H1 (cell line): ENCODE measurements at regions not wholly inside any gene's neighbourhood (a gene's known extent, or its start where the extent isn't known, plus 50 kb on each side); places are given as distances from the start of the nearest gene placed in this dataset.

Source experiments
- CTCF ChIA-PET: fragments of 300-600 bp; sonication (Branson Sonifier 250); formaldehyde crosslinking; loops from one replicate; lab custom pipeline; 2021; ENCODE audit not compliant: partially characterized antibody; lab: Charles Lee
- POLR2A ChIA-PET: fragments of 300-600 bp; sonication (Branson Sonifier 250); formaldehyde crosslinking; loops from one replicate; lab custom pipeline; 2021; ENCODE audit warnings: inconsistent platforms; ENCODE audit not compliant: partially characterized antibody; lab: Charles Lee
- DNase-seq, 2 experiments: peaks; one replicate each; pipeline versions ENCODE4 v3.0.0 to v3.0.0-alpha.2; 2010 to 2022; ENCODE audit warnings: low spot score in 2 of 2, low read depth in 1 of 2, mixed read lengths in 1 of 2
- FAIRE-seq: peaks from 2 replicates; lab custom pipeline; 2011; peaks lifted over from hg19 to GRCh38; lab: Jason Lieb, UNC
- H2AFZ ChIP-seq: 2 replicates; pipeline ENCODE4 v1.8.1; 2012; ENCODE audit warnings: low read length, inconsistent platforms
- H2AK5ac ChIP-seq: 2 replicates; pipeline ENCODE4 v1.6.1; 2013; ENCODE audit warnings: low read depth, low read length
- H2BK120ac ChIP-seq: replicated peaks from 2 replicates; pipeline ENCODE3; 2013; ENCODE audit warnings: low read depth, low read length, inconsistent platforms
- H2BK12ac ChIP-seq: 2 replicates; pipeline ENCODE4 v1.6.1; 2013; ENCODE audit warnings: low read depth, low read length
- H2BK15ac ChIP-seq: 2 replicates; pipeline ENCODE4 v1.6.1; 2013; ENCODE audit warnings: low read length
- H2BK20ac ChIP-seq: 2 replicates; pipeline ENCODE4 v1.6.1; 2013; ENCODE audit warnings: low read length
- H2BK5ac ChIP-seq: 2 replicates; pipeline ENCODE4 v1.6.1; 2013; ENCODE audit warnings: low read depth, low read length
- H3K14ac ChIP-seq: 2 replicates; pipeline ENCODE4 v1.6.1; 2013; ENCODE audit warnings: inconsistent platforms; ENCODE audit not compliant: insufficient read length
- H3K18ac ChIP-seq: 2 replicates; pipeline ENCODE4 v1.6.1; 2013; ENCODE audit warnings: low read length; ENCODE audit errors: extremely low read depth
- H3K23ac ChIP-seq: 2 replicates; pipeline ENCODE4 v1.6.1; 2013; ENCODE audit warnings: inconsistent platforms; ENCODE audit not compliant: insufficient read length
- H3K23me2 ChIP-seq: 2 replicates; pipeline ENCODE4 v1.6.1; 2013; ENCODE audit warnings: low read depth, low read length
- H3K27ac ChIP-seq: 2 replicates; pipeline ENCODE4 v1.6.1; 2011; ENCODE audit warnings: low read depth, low read length, inconsistent platforms
- H3K27me3 ChIP-seq, 4 experiments: replicated peaks in 1 of 4; 1 replicate in 1 of 4; 2 replicates in 3 of 4; pipeline versions ENCODE4 v1.6.1 to v1.8.1; 2011 to 2013; ENCODE audit warnings: low read length in 3 of 4, mild to moderate bottlenecking in 3 of 4, inconsistent platforms in 2 of 4, mixed read lengths in 2 of 4, moderate library complexity in 1 of 4; ENCODE audit not compliant: control insufficient read depth in 3 of 4, insufficient read depth in 3 of 4; ENCODE audit errors: extremely low read depth in 1 of 4
- H3K36me3 ChIP-seq, 4 experiments: 2 replicates each; pipeline versions ENCODE4 v1.6.1 to v1.8.1; 2011 to 2013; ENCODE audit warnings: mild to moderate bottlenecking in 4 of 4, low read length in 3 of 4, moderate library complexity in 2 of 4, control low read depth in 1 of 4, inconsistent platforms in 1 of 4; ENCODE audit not compliant: insufficient read depth in 4 of 4, control insufficient read depth in 2 of 4
- H3K4ac ChIP-seq: replicated peaks from 2 replicates; pipeline ENCODE3; 2013; ENCODE audit warnings: low read length, low read depth, mixed read lengths, inconsistent platforms; ENCODE audit not compliant: insufficient read length
- H3K4me1 ChIP-seq, 4 experiments: replicated peaks in 1 of 4; 1 replicate in 1 of 4; 2 replicates in 3 of 4; pipeline versions ENCODE4 v1.6.1 to v1.8.1; 2011 to 2013; ENCODE audit warnings: low read length in 3 of 4, inconsistent platforms in 2 of 4, mixed read lengths in 1 of 4; ENCODE audit not compliant: insufficient read depth in 4 of 4, control insufficient read depth in 3 of 4
- H3K4me2 ChIP-seq, 2 experiments: 2 replicates each; pipeline versions ENCODE4 v1.6.1 to v1.8.1; 2011 to 2013; ENCODE audit warnings: low read depth in 2 of 2, low read length in 2 of 2, control low read depth in 1 of 2, inconsistent platforms in 1 of 2, mild to moderate bottlenecking in 1 of 2; ENCODE audit not compliant: insufficient read depth in 1 of 2
- H3K4me3 ChIP-seq, 4 experiments: fragments of 200-600, 300-600 bp in 1 of 4; sonication (generic), shearing (Covaris generic), sonication (Bioruptor Twin) in 1 of 4; 2 replicates each; pipeline versions ENCODE4 v1.5.1 to v1.8.1; 2011 to 2016; ENCODE audit warnings: low read length in 4 of 4, low read depth in 3 of 4, control low read depth in 2 of 4, inconsistent platforms in 2 of 4, mild to moderate bottlenecking in 2 of 4, mixed read lengths in 1 of 4, moderate library complexity in 1 of 4; ENCODE audit not compliant: insufficient read depth in 2 of 4; ENCODE audit errors: extremely low read depth in 1 of 4
- H3K56ac ChIP-seq: replicated peaks from 2 replicates; pipeline ENCODE3; 2013; ENCODE audit warnings: low read depth, mild to moderate bottlenecking, mixed read lengths, low read length, inconsistent platforms; ENCODE audit not compliant: insufficient read length
- H3K79me1 ChIP-seq: 2 replicates; pipeline ENCODE4 v1.6.1; 2013; ENCODE audit warnings: low read depth, low read length, control low read depth
- H3K79me2 ChIP-seq, 2 experiments: 2 replicates each; pipeline versions ENCODE4 v1.6.1 to v1.8.1; 2012 to 2013; ENCODE audit warnings: low read length in 2 of 2, mild to moderate bottlenecking in 2 of 2, inconsistent platforms in 1 of 2; ENCODE audit not compliant: insufficient read depth in 2 of 2, control insufficient read depth in 1 of 2
- H3K9ac ChIP-seq, 4 experiments: replicated peaks in 1 of 4; 1 replicate in 1 of 4; 2 replicates in 3 of 4; pipeline versions ENCODE4 v1.6.1 to v1.8.1; 2011 to 2013; ENCODE audit warnings: low read depth in 3 of 4, low read length in 3 of 4, control low read depth in 2 of 4, mild to moderate bottlenecking in 2 of 4, moderate library complexity in 2 of 4, inconsistent platforms in 1 of 4; ENCODE audit errors: extremely low read depth in 1 of 4
- H3K9me3 ChIP-seq, 2 experiments: 2 replicates each; pipeline versions ENCODE4 v1.6.1 to v1.8.1; 2012 to 2013; ENCODE audit warnings: mild to moderate bottlenecking in 2 of 2, moderate library complexity in 2 of 2, control low read depth in 1 of 2, inconsistent platforms in 1 of 2, low read depth in 1 of 2, low read length in 1 of 2, mixed read lengths in 1 of 2; ENCODE audit not compliant: insufficient read depth in 2 of 2
- H4K20me1 ChIP-seq, 2 experiments: replicated peaks in 1 of 2; 2 replicates each; pipeline versions ENCODE3 to v1.8.1; 2011 to 2013; ENCODE audit warnings: inconsistent platforms in 2 of 2, low read length in 2 of 2, mild to moderate bottlenecking in 1 of 2; ENCODE audit not compliant: insufficient read depth in 2 of 2, control insufficient read depth in 1 of 2
- H4K5ac ChIP-seq: 2 replicates; pipeline ENCODE4 v1.6.1; 2013; ENCODE audit warnings: low read length, low read depth, mixed read lengths, inconsistent platforms; ENCODE audit not compliant: insufficient read length
- H4K8ac ChIP-seq: 2 replicates; pipeline ENCODE4 v1.8.0; 2013; ENCODE audit warnings: mild to moderate bottlenecking, moderate library complexity, low read length, inconsistent platforms; ENCODE audit not compliant: insufficient read depth; ENCODE audit errors: extremely low read depth
- H4K91ac ChIP-seq: replicated peaks from 2 replicates; pipeline ENCODE3; 2013; ENCODE audit warnings: low read length, mixed read lengths, inconsistent platforms; ENCODE audit not compliant: insufficient read length
- SP4 ChIP-seq: IDR thresholded peaks from 2 replicates; pipeline ENCODE4 v1.6.1; 2012; ENCODE audit warnings: low read length, inconsistent platforms
- WGBS, 2 experiments: shearing (Covaris generic) in 1 of 2; methylation state at CpG; one replicate each; pipeline versions ENCODE4 v1.1.6 to v1.1.7; 2013 to 2015; ENCODE audit warnings: low lambda C conversion rate in 2 of 2, mixed read lengths in 2 of 2, inconsistent platforms in 1 of 2, low coverage in 1 of 2, missing lambda C conversion rate in 1 of 2; ENCODE audit not compliant: insufficient replicate concordance in 2 of 2, insufficient coverage in 1 of 2, insufficient read length in 1 of 2; ENCODE audit errors: extremely low coverage in 1 of 2, missing lambda C conversion rate in 1 of 2; 5-methylcytosine and 5-hydroxymethylcytosine counted together

GRCh38 chr5:106521701-106522100, 1149.0 kb downstream of the EFNA5 start:
- H3K4me2 ChIP-seq: no peak overlapping the region

More at GRCh38 chr5:106521701-106522100, 1149.0 kb downstream of the EFNA5 start:
- H2BK15ac ChIP-seq: no peak overlapping the region
- no peaks in the 10 kb centered on the region for H3K4me1 ChIP-seq
- H4K20me1 ChIP-seq: no peaks in the 10 kb centered on the region
- no peak overlapping the region for H4K5ac ChIP-seq
- TF ChIP-seq SP4: no peak
- no peaks in the 10 kb centered on the region for H3K27me3 ChIP-seq
- H2BK12ac ChIP-seq: no peak overlapping the region
- H3K23ac ChIP-seq: no peak overlapping the region
- H3K36me3 ChIP-seq: no peaks in the 10 kb centered on the region
- no peak overlapping the region for H3K14ac ChIP-seq
- no peak overlapping the region for H2BK120ac ChIP-seq
- no peaks in the 10 kb centered on the region for H3K79me1 ChIP-seq
- no peak overlapping the region for H3K4ac ChIP-seq
- no peak overlapping the region for H3K27ac ChIP-seq
- no peak for DNase-seq
- H2BK20ac ChIP-seq: no peak overlapping the region
- no peak overlapping the region for H4K8ac ChIP-seq
- no peak overlapping the region for H2BK5ac ChIP-seq
- POLR2A ChIA-PET: no interaction called here
- H3K4me3 ChIP-seq: no peak overlapping the region
- no peak overlapping the region for H2AK5ac ChIP-seq
- no peak overlapping the region for H3K9ac ChIP-seq
- CTCF ChIA-PET: no interaction called here
- WGBS, 2 experiments: 100% methylated on average over 2 of the region's 2 CpGs; no CpG with 5 or more reads in 1 of the 2 experiments
- H3K18ac ChIP-seq: no peak overlapping the region
- H3K79me2 ChIP-seq: no peaks in the 10 kb centered on the region
- no peak overlapping the region for H2AFZ ChIP-seq
- no peaks in the 10 kb centered on the region for H3K23me2 ChIP-seq
- no peak overlapping the region for H3K56ac ChIP-seq
- H4K91ac ChIP-seq: no peak overlapping the region
- FAIRE-seq: no peak
- no peaks in the 10 kb centered on the region for H3K9me3 ChIP-seq
